GM19438 (cell line): ENCODE measurements at regions not wholly inside any gene's neighbourhood (a gene's known extent, or its start where the extent isn't known, plus 50 kb on each side); places are given as distances from the start of the nearest gene placed in this dataset.
"Not testable (repeated sequence)": the region's sequence is repeated elsewhere in the genome, so short reads cannot be mapped to it uniquely, and the experiment has no call there.

Source experiments
- ATAC-seq: cut with Tn5 transposase; IDR thresholded peaks from one replicate; pipeline ENCODE4 v1.9.1; 2021; ENCODE audit warnings: low read depth; ENCODE audit not compliant: unreplicated experiment

GRCh38 chr1:93774707-93775106 lies 93.1 kb upstream of the BCAR3 start:
- no peak for ATAC-seq

- no peak for ATAC-seq
Observed at GRCh38 chr1:93773049-93773838, 91.6 kb upstream of the BCAR3 start.

- no peak for ATAC-seq
Observed at GRCh38 chr1:93771843-93772242, 90.2 kb upstream of the BCAR3 start.

- ATAC-seq = no peak
Observed at GRCh38 chr1:93770640-93771039, 89.0 kb upstream of the BCAR3 start.

GRCh38 chr1:93769777-93770176 lies 88.1 kb upstream of the BCAR3 start:
- no peak for ATAC-seq

- no peak for ATAC-seq
Observed at GRCh38 chr1:93768380-93768863, 86.8 kb upstream of the BCAR3 start.

- ATAC-seq = no peak
Observed at GRCh38 chr1:93766451-93766850, 84.8 kb upstream of the BCAR3 start.

- ATAC-seq = no peak
Observed at GRCh38 chr1:93765099-93765498, 83.5 kb upstream of the BCAR3 start.

GRCh38 chr1:93764366-93764750 lies 82.7 kb upstream of the BCAR3 start:
- no peak for ATAC-seq

GRCh38 chr1:93763704-93764365 lies 82.2 kb upstream of the BCAR3 start:
- ATAC-seq = no peak

GRCh38 chr1:93758842-93759515 lies 77.3 kb upstream of the BCAR3 start:
- no peak for ATAC-seq

GRCh38 chr1:93757256-93758036 lies 75.8 kb upstream of the BCAR3 start:
- no peak for ATAC-seq

- no peak for ATAC-seq
Observed at GRCh38 chr1:93756657-93757056, 75.0 kb upstream of the BCAR3 start.

- not testable (repeated sequence) for ATAC-seq
Observed at GRCh38 chr1:93755251-93755715, 73.6 kb upstream of the BCAR3 start.

GRCh38 chr1:93753791-93754763 lies 72.4 kb upstream of the BCAR3 start:
- no peak for ATAC-seq

- ATAC-seq = no peak
Observed at GRCh38 chr1:93751377-93752250, 70.0 kb upstream of the BCAR3 start.

GRCh38 chr1:93750955-93751354 lies 69.3 kb upstream of the BCAR3 start:
- no peak for ATAC-seq

GRCh38 chr1:93749894-93750301 lies 68.3 kb upstream of the BCAR3 start:
- no peak for ATAC-seq
